IMR-90 (cell line): ENCODE measurements at regions not wholly inside any gene's neighbourhood (a gene's known extent, or its start where the extent isn't known, plus 50 kb on each side); places are given as distances from the start of the nearest gene placed in this dataset.

ENCODE experiments used
- ATAC-seq: fragments of 200-7000 bp; cut with Tn5 transposase; 2 replicates; pipeline ENCODE4 v1.9.1; 2020; ENCODE audit warnings: low read depth, mild to moderate bottlenecking, moderate library complexity
- BruUV-seq: library from RNA; stranded (reverse); fragments of 400-500 nt; replicated peaks from 2 replicates; lab custom pipeline; 2021; lab: Mats Ljungman, UMichigan
- CTCF ChIA-PET: fragments of 300-600 bp; formaldehyde crosslinking; extraction: SDS; loops from one replicate; lab custom pipeline; 2021; ENCODE audit warnings: antibody characterized with exemption; lab: Yijun Ruan, JAX
- POLR2A ChIA-PET: fragments of 300-600 bp; sonication (Branson Sonifier 250); formaldehyde crosslinking; loops from one replicate; lab custom pipeline; 2022; ENCODE audit warnings: antibody characterized with exemption; ENCODE audit not compliant: unreplicated experiment; lab: Charles Lee
- DNase-seq: peaks from one replicate; pipeline ENCODE4 v3.0.0; 2013
- H2AFZ ChIP-seq: replicated peaks from 2 replicates; pipeline ENCODE3; 2013; ENCODE audit warnings: low read length, mild to moderate bottlenecking; ENCODE audit not compliant: poor library complexity
- H2AK5ac ChIP-seq: 2 replicates; pipeline ENCODE4 v1.6.1; 2013; ENCODE audit warnings: low read depth, low read length, inconsistent platforms
- H2AK9ac ChIP-seq: replicated peaks from 2 replicates; pipeline ENCODE3; 2013; ENCODE audit warnings: mild to moderate bottlenecking, low read depth, low read length, moderate library complexity; ENCODE audit not compliant: poor library complexity
- H2BK120ac ChIP-seq: 2 replicates; pipeline ENCODE4 v1.6.1; 2013; ENCODE audit warnings: low read depth, low read length, inconsistent platforms
- H2BK15ac ChIP-seq: 3 replicates; pipeline ENCODE4 v1.6.1; 2013; ENCODE audit warnings: low read depth, low read length, inconsistent platforms
- H2BK20ac ChIP-seq: 2 replicates; pipeline ENCODE4 v1.6.1; 2013; ENCODE audit warnings: low read depth, mild to moderate bottlenecking, inconsistent platforms, low read length, moderate library complexity
- H2BK5ac ChIP-seq: 2 replicates; pipeline ENCODE4 v1.6.1; 2013; ENCODE audit warnings: mild to moderate bottlenecking, low read depth, low read length, inconsistent platforms; ENCODE audit not compliant: poor library complexity, severe bottlenecking
- H3K14ac ChIP-seq: replicated peaks from 2 replicates; pipeline ENCODE4 v1.6.1; 2013; ENCODE audit warnings: low read depth, low read length, inconsistent platforms
- H3K18ac ChIP-seq: 2 replicates; pipeline ENCODE4 v1.6.1; 2013; ENCODE audit warnings: low read depth, low read length, control low read depth
- H3K23ac ChIP-seq: 2 replicates; pipeline ENCODE4 v1.6.1; 2013; ENCODE audit warnings: low read depth, low read length, inconsistent platforms
- H3K27ac ChIP-seq: 2 replicates; pipeline ENCODE4 v1.5.1; 2013; ENCODE audit warnings: mild to moderate bottlenecking, control low read depth, low read length; ENCODE audit not compliant: insufficient read depth
- H3K27me3 ChIP-seq: 2 replicates; pipeline ENCODE4 v1.6.1; 2013; ENCODE audit warnings: low read length; ENCODE audit not compliant: control insufficient read depth, insufficient read depth
- H3K36me3 ChIP-seq: 2 replicates; pipeline ENCODE4 v1.6.1; 2013; ENCODE audit warnings: low read length, mixed read lengths; ENCODE audit not compliant: control insufficient read depth, insufficient read depth
- H3K4ac ChIP-seq: 2 replicates; pipeline ENCODE4 v1.6.1; 2013; ENCODE audit warnings: low read depth, low read length, inconsistent platforms
- H3K4me1 ChIP-seq: 2 replicates; pipeline ENCODE4 v1.6.1; 2013; ENCODE audit warnings: low read length, mixed read lengths; ENCODE audit not compliant: control insufficient read depth, insufficient read depth
- H3K4me2 ChIP-seq: 2 replicates; pipeline ENCODE4 v1.6.1; 2013; ENCODE audit warnings: low read depth, mild to moderate bottlenecking, control low read depth, low read length, moderate library complexity
- H3K4me3 ChIP-seq: 2 replicates; pipeline ENCODE4 v1.5.1; 2013; ENCODE audit warnings: low read depth, mild to moderate bottlenecking, control low read depth, low read length, moderate library complexity; ENCODE audit not compliant: insufficient read depth
- H3K56ac ChIP-seq: 2 replicates; pipeline ENCODE4 v1.6.1; 2013; ENCODE audit warnings: low read length, inconsistent platforms; ENCODE audit not compliant: insufficient read depth; ENCODE audit errors: extremely low read depth
- H3K79me1 ChIP-seq, 2 experiments: 2 replicates each; pipeline ENCODE4 v1.6.1; 2013; ENCODE audit warnings: low read length in 2 of 2, inconsistent platforms in 1 of 2, low read depth in 1 of 2
- H3K9ac ChIP-seq: 2 replicates; pipeline ENCODE4 v1.6.1; 2013; ENCODE audit warnings: low read depth, low read length, control low read depth
- H3K9me1 ChIP-seq: 2 replicates; pipeline ENCODE4 v1.6.1; 2013; ENCODE audit warnings: low read length, inconsistent platforms; ENCODE audit not compliant: insufficient read depth
- H3K9me3 ChIP-seq: 2 replicates; pipeline ENCODE4 v1.6.1; 2013; ENCODE audit warnings: low read length; ENCODE audit not compliant: control insufficient read depth, insufficient read depth
- H4K20me1 ChIP-seq: 2 replicates; pipeline ENCODE4 v1.6.1; 2013; ENCODE audit warnings: low read length, inconsistent platforms; ENCODE audit not compliant: insufficient read depth
- H4K5ac ChIP-seq: 2 replicates; pipeline ENCODE4 v1.6.1; 2013; ENCODE audit warnings: mild to moderate bottlenecking, low read depth, low read length, control low read depth
- H4K8ac ChIP-seq, 2 experiments: 2 replicates each; pipeline ENCODE4 v1.6.1; 2013; ENCODE audit warnings: low read depth in 2 of 2, low read length in 2 of 2, control low read depth in 1 of 2, inconsistent platforms in 1 of 2
- H4K91ac ChIP-seq: 2 replicates; pipeline ENCODE4 v1.6.1; 2013; ENCODE audit warnings: low read depth, low read length, inconsistent platforms; ENCODE audit not compliant: insufficient read depth
- BHLHE40 ChIP-seq: fragments of 150-350 bp; IDR thresholded peaks from 2 replicates; pipeline ENCODE4 v1.6.1; 2016; ENCODE audit warnings: mild to moderate bottlenecking, low read depth, low read length
- CEBPB ChIP-seq: IDR thresholded peaks from 2 replicates; pipeline ENCODE4 v1.6.1; 2012; ENCODE audit warnings: low read depth, low read length, improper control_type of control experiment
- CHD1 ChIP-seq: IDR thresholded peaks from 2 replicates; pipeline ENCODE4 v1.6.1; 2012; ENCODE audit warnings: low read depth, low read length, improper control_type of control experiment
- CTCF ChIP-seq: conservative IDR thresholded peaks from 2 replicates; pipeline ENCODE4 v1.5.1; 2012; ENCODE audit warnings: mild to moderate bottlenecking, low read depth, low read length, improper control_type of control experiment
- ELK1 ChIP-seq: fragments of 150-350 bp; IDR thresholded peaks from 2 replicates; pipeline ENCODE4 v1.6.1; 2016; ENCODE audit warnings: low read depth, mild to moderate bottlenecking, low read length, moderate library complexity, borderline replicate concordance
- FOS ChIP-seq: fragments of 150-350 bp; IDR thresholded peaks from 2 replicates; pipeline ENCODE4 v1.6.1; 2016; ENCODE audit warnings: low read depth, low read length
- MAFK ChIP-seq: IDR thresholded peaks from 2 replicates; pipeline ENCODE4 v1.6.1; 2012; ENCODE audit warnings: low read depth, low read length, improper control_type of control experiment
- MAZ ChIP-seq: IDR thresholded peaks from 2 replicates; pipeline ENCODE4 v1.6.1; 2012; ENCODE audit warnings: low read depth, mild to moderate bottlenecking, low read length, improper control_type of control experiment, moderate library complexity, borderline replicate concordance
- MXI1 ChIP-seq: IDR thresholded peaks from 2 replicates; pipeline ENCODE4 v1.6.1; 2012; ENCODE audit warnings: low read depth, mild to moderate bottlenecking, low read length, moderate library complexity, borderline replicate concordance
- NFE2L2 ChIP-seq: fragments of 150-350 bp; IDR thresholded peaks from 2 replicates; pipeline ENCODE4 v1.6.1; 2016; ENCODE audit warnings: low read depth, mild to moderate bottlenecking, low read length
- POLR2A ChIP-seq: IDR thresholded peaks from 2 replicates; pipeline ENCODE4 v1.6.1; 2012; ENCODE audit warnings: mild to moderate bottlenecking, low read depth, low read length
- RAD21 ChIP-seq: IDR thresholded peaks from 2 replicates; pipeline ENCODE4 v1.6.1; 2012; ENCODE audit warnings: low read length, improper control_type of control experiment
- RCOR1 ChIP-seq: IDR thresholded peaks from 2 replicates; pipeline ENCODE4 v1.6.1; 2012; ENCODE audit warnings: mild to moderate bottlenecking, low read length, improper control_type of control experiment; ENCODE audit not compliant: insufficient replicate concordance
- RFX5 ChIP-seq: IDR thresholded peaks from 2 replicates; pipeline ENCODE4 v1.8.0; 2012; ENCODE audit warnings: low read depth, mild to moderate bottlenecking, low read length, moderate library complexity
- SMC3 ChIP-seq: fragments of 150-350 bp; IDR thresholded peaks from 2 replicates; pipeline ENCODE4 v1.6.1; 2016; ENCODE audit warnings: low read depth, mild to moderate bottlenecking, antibody characterized with exemption, low read length, moderate library complexity
- USF2 ChIP-seq: fragments of 150-350 bp; IDR thresholded peaks from 2 replicates; pipeline ENCODE4 v1.6.1; 2017; ENCODE audit warnings: mild to moderate bottlenecking, antibody characterized with exemption, low read length, low read depth
- WGBS, 2 experiments: methylation state at CpG; one replicate each; pipeline versions ENCODE4 v1.1.5 to v1.1.7; 2013; ENCODE audit warnings: missing lambda C conversion rate in 2 of 2; ENCODE audit not compliant: insufficient read length in 1 of 2; ENCODE audit errors: extremely low coverage in 2 of 2; 5-methylcytosine and 5-hydroxymethylcytosine counted together
- dilution Hi-C: fragments of 300-500 bp; cut with HindIII; formaldehyde crosslinking; loops from one replicate; pipeline ENCODE4 v1.14.3; 2018; ENCODE audit warnings: low sequenced_read_pairs; ENCODE audit not compliant: unreplicated experiment
- in situ Hi-C: fragments of 300-500 bp; cut with MboI; formaldehyde crosslinking; loops from 3 replicates; pipeline ENCODE4 v1.14.3; 2019; ENCODE audit warnings: low sequenced_read_pairs, inconsistent platforms, mixed read lengths
- intact Hi-C: fragments of 100-400 bp; cut with micrococcal nuclease; formaldehyde crosslinking; loops from 2 replicates; pipeline ENCODE4 v1.10.0; 2022

- H3K27ac ChIP-seq: no peak overlapping the region
- intact Hi-C loops: no loop called here
- TF ChIP-seq SMC3 (no peak), USF2 (no peak), MAFK (no peak), FOS (no peak), MAZ (no peak), MXI1 (no peak), ELK1 (no peak), BHLHE40 (no peak), POLR2A (no peak), RCOR1 (no peak), RFX5 (no peak), CHD1 (no peak), RAD21 (no peak), NFE2L2 (no peak), CEBPB (no peak), CTCF (no peak)
Observed at GRCh38 chr12:89873745-89874144, 165.1 kb upstream of the ATP2B1 start.

More at GRCh38 chr12:89873745-89874144, 165.1 kb upstream of the ATP2B1 start:
- BruUV-seq: no TSS peak
- peak overlapping the region; percentile 55 for H3K14ac ChIP-seq
- dilution Hi-C loops: no loop called here
- H4K5ac ChIP-seq: peak overlapping the region; percentile 0; the same call in 1 of the 2 replicates
- H3K9ac ChIP-seq: no peak overlapping the region
- peak overlapping the region; percentile 78 for H2BK120ac ChIP-seq
- no peak overlapping the region for H3K4me2 ChIP-seq
- peak overlapping the region; percentile 79 for H4K91ac ChIP-seq
- no peaks in the 10 kb centered on the region for H3K36me3 ChIP-seq
- peak overlapping the region; percentile 16 to 43; a peak in 2 of 4 replicates for H4K8ac ChIP-seq
- peak overlapping the region; percentile 88 for H2BK20ac ChIP-seq
- H3K9me1 ChIP-seq: peaks cover 11% of the 10 kb centered on the region; the same call in 1 of the 2 replicates
- H3K27me3 ChIP-seq: no peaks in the 10 kb centered on the region
- H3K4me3 ChIP-seq: no peak overlapping the region
- H3K23ac ChIP-seq: peak overlapping the region; percentile 44
- peak; percentile 52 for DNase-seq
- peak overlapping the region; percentile 0 for H3K18ac ChIP-seq
- CTCF ChIA-PET: no interaction called here
- H2AK5ac ChIP-seq: peak overlapping the region; percentile 74; the same call in 1 of the 2 replicates
- H4K20me1 ChIP-seq: no peaks in the 10 kb centered on the region
- H2AFZ ChIP-seq: peak overlapping the region; percentile 74
- peak; percentile 27; the same call in 1 of the 2 replicates for ATAC-seq
- no peaks in the 10 kb centered on the region for H3K79me1 ChIP-seq
- no peak overlapping the region for H3K56ac ChIP-seq
- H2BK15ac ChIP-seq: peak overlapping the region; percentile 87; the same call in 2 of the 3 replicates
- peak overlapping the region; percentile 77 for H3K4ac ChIP-seq
- H2BK5ac ChIP-seq: peak overlapping the region; percentile 1
- peak overlapping the region; percentile 29 for H2AK9ac ChIP-seq
- H3K4me1 ChIP-seq: peaks cover 9% of the 10 kb centered on the region
- WGBS, 2 experiments: no CpG with 5 or more reads among the region's 4 CpGs
- POLR2A ChIA-PET: no interaction called here
- in situ Hi-C loops: no loop called here
- H3K9me3 ChIP-seq: no peaks in the 10 kb centered on the region
